IMR-90 (cell line): ENCODE measurements at regions not wholly inside any gene's neighbourhood (a gene's known extent, or its start where the extent isn't known, plus 50 kb on each side); places are given as distances from the start of the nearest gene placed in this dataset.

ENCODE experiments used
- ATAC-seq: fragments of 200-7000 bp; cut with Tn5 transposase; 2 replicates; pipeline ENCODE4 v1.9.1; 2020; ENCODE audit warnings: low read depth, mild to moderate bottlenecking, moderate library complexity
- BruUV-seq: library from RNA; stranded (reverse); fragments of 400-500 nt; replicated peaks from 2 replicates; lab custom pipeline; 2021; lab: Mats Ljungman, UMichigan
- CTCF ChIA-PET: fragments of 300-600 bp; formaldehyde crosslinking; extraction: SDS; loops from one replicate; lab custom pipeline; 2021; ENCODE audit warnings: antibody characterized with exemption; lab: Yijun Ruan, JAX
- POLR2A ChIA-PET: fragments of 300-600 bp; sonication (Branson Sonifier 250); formaldehyde crosslinking; loops from one replicate; lab custom pipeline; 2022; ENCODE audit warnings: antibody characterized with exemption; ENCODE audit not compliant: unreplicated experiment; lab: Charles Lee
- DNase-seq: peaks from one replicate; pipeline ENCODE4 v3.0.0; 2013
- H2AFZ ChIP-seq: replicated peaks from 2 replicates; pipeline ENCODE3; 2013; ENCODE audit warnings: low read length, mild to moderate bottlenecking; ENCODE audit not compliant: poor library complexity
- H2AK5ac ChIP-seq: 2 replicates; pipeline ENCODE4 v1.6.1; 2013; ENCODE audit warnings: low read depth, low read length, inconsistent platforms
- H2AK9ac ChIP-seq: replicated peaks from 2 replicates; pipeline ENCODE3; 2013; ENCODE audit warnings: mild to moderate bottlenecking, low read depth, low read length, moderate library complexity; ENCODE audit not compliant: poor library complexity
- H2BK120ac ChIP-seq: 2 replicates; pipeline ENCODE4 v1.6.1; 2013; ENCODE audit warnings: low read depth, low read length, inconsistent platforms
- H2BK15ac ChIP-seq: 3 replicates; pipeline ENCODE4 v1.6.1; 2013; ENCODE audit warnings: low read depth, low read length, inconsistent platforms
- H2BK20ac ChIP-seq: 2 replicates; pipeline ENCODE4 v1.6.1; 2013; ENCODE audit warnings: low read depth, mild to moderate bottlenecking, inconsistent platforms, low read length, moderate library complexity
- H2BK5ac ChIP-seq: 2 replicates; pipeline ENCODE4 v1.6.1; 2013; ENCODE audit warnings: mild to moderate bottlenecking, low read depth, low read length, inconsistent platforms; ENCODE audit not compliant: poor library complexity, severe bottlenecking
- H3K14ac ChIP-seq: replicated peaks from 2 replicates; pipeline ENCODE4 v1.6.1; 2013; ENCODE audit warnings: low read depth, low read length, inconsistent platforms
- H3K18ac ChIP-seq: 2 replicates; pipeline ENCODE4 v1.6.1; 2013; ENCODE audit warnings: low read depth, low read length, control low read depth
- H3K23ac ChIP-seq: 2 replicates; pipeline ENCODE4 v1.6.1; 2013; ENCODE audit warnings: low read depth, low read length, inconsistent platforms
- H3K27ac ChIP-seq: 2 replicates; pipeline ENCODE4 v1.5.1; 2013; ENCODE audit warnings: mild to moderate bottlenecking, control low read depth, low read length; ENCODE audit not compliant: insufficient read depth
- H3K27me3 ChIP-seq: 2 replicates; pipeline ENCODE4 v1.6.1; 2013; ENCODE audit warnings: low read length; ENCODE audit not compliant: control insufficient read depth, insufficient read depth
- H3K36me3 ChIP-seq: 2 replicates; pipeline ENCODE4 v1.6.1; 2013; ENCODE audit warnings: low read length, mixed read lengths; ENCODE audit not compliant: control insufficient read depth, insufficient read depth
- H3K4ac ChIP-seq: 2 replicates; pipeline ENCODE4 v1.6.1; 2013; ENCODE audit warnings: low read depth, low read length, inconsistent platforms
- H3K4me1 ChIP-seq: 2 replicates; pipeline ENCODE4 v1.6.1; 2013; ENCODE audit warnings: low read length, mixed read lengths; ENCODE audit not compliant: control insufficient read depth, insufficient read depth
- H3K4me2 ChIP-seq: 2 replicates; pipeline ENCODE4 v1.6.1; 2013; ENCODE audit warnings: low read depth, mild to moderate bottlenecking, control low read depth, low read length, moderate library complexity
- H3K4me3 ChIP-seq: 2 replicates; pipeline ENCODE4 v1.5.1; 2013; ENCODE audit warnings: low read depth, mild to moderate bottlenecking, control low read depth, low read length, moderate library complexity; ENCODE audit not compliant: insufficient read depth
- H3K56ac ChIP-seq: 2 replicates; pipeline ENCODE4 v1.6.1; 2013; ENCODE audit warnings: low read length, inconsistent platforms; ENCODE audit not compliant: insufficient read depth; ENCODE audit errors: extremely low read depth
- H3K79me1 ChIP-seq, 2 experiments: 2 replicates each; pipeline ENCODE4 v1.6.1; 2013; ENCODE audit warnings: low read length in 2 of 2, inconsistent platforms in 1 of 2, low read depth in 1 of 2
- H3K9ac ChIP-seq: 2 replicates; pipeline ENCODE4 v1.6.1; 2013; ENCODE audit warnings: low read depth, low read length, control low read depth
- H3K9me1 ChIP-seq: 2 replicates; pipeline ENCODE4 v1.6.1; 2013; ENCODE audit warnings: low read length, inconsistent platforms; ENCODE audit not compliant: insufficient read depth
- H3K9me3 ChIP-seq: 2 replicates; pipeline ENCODE4 v1.6.1; 2013; ENCODE audit warnings: low read length; ENCODE audit not compliant: control insufficient read depth, insufficient read depth
- H4K20me1 ChIP-seq: 2 replicates; pipeline ENCODE4 v1.6.1; 2013; ENCODE audit warnings: low read length, inconsistent platforms; ENCODE audit not compliant: insufficient read depth
- H4K5ac ChIP-seq: 2 replicates; pipeline ENCODE4 v1.6.1; 2013; ENCODE audit warnings: mild to moderate bottlenecking, low read depth, low read length, control low read depth
- H4K8ac ChIP-seq, 2 experiments: 2 replicates each; pipeline ENCODE4 v1.6.1; 2013; ENCODE audit warnings: low read depth in 2 of 2, low read length in 2 of 2, control low read depth in 1 of 2, inconsistent platforms in 1 of 2
- H4K91ac ChIP-seq: 2 replicates; pipeline ENCODE4 v1.6.1; 2013; ENCODE audit warnings: low read depth, low read length, inconsistent platforms; ENCODE audit not compliant: insufficient read depth
- BHLHE40 ChIP-seq: fragments of 150-350 bp; IDR thresholded peaks from 2 replicates; pipeline ENCODE4 v1.6.1; 2016; ENCODE audit warnings: mild to moderate bottlenecking, low read depth, low read length
- CEBPB ChIP-seq: IDR thresholded peaks from 2 replicates; pipeline ENCODE4 v1.6.1; 2012; ENCODE audit warnings: low read depth, low read length, improper control_type of control experiment
- CHD1 ChIP-seq: IDR thresholded peaks from 2 replicates; pipeline ENCODE4 v1.6.1; 2012; ENCODE audit warnings: low read depth, low read length, improper control_type of control experiment
- CTCF ChIP-seq: conservative IDR thresholded peaks from 2 replicates; pipeline ENCODE4 v1.5.1; 2012; ENCODE audit warnings: mild to moderate bottlenecking, low read depth, low read length, improper control_type of control experiment
- ELK1 ChIP-seq: fragments of 150-350 bp; IDR thresholded peaks from 2 replicates; pipeline ENCODE4 v1.6.1; 2016; ENCODE audit warnings: low read depth, mild to moderate bottlenecking, low read length, moderate library complexity, borderline replicate concordance
- FOS ChIP-seq: fragments of 150-350 bp; IDR thresholded peaks from 2 replicates; pipeline ENCODE4 v1.6.1; 2016; ENCODE audit warnings: low read depth, low read length
- MAFK ChIP-seq: IDR thresholded peaks from 2 replicates; pipeline ENCODE4 v1.6.1; 2012; ENCODE audit warnings: low read depth, low read length, improper control_type of control experiment
- MAZ ChIP-seq: IDR thresholded peaks from 2 replicates; pipeline ENCODE4 v1.6.1; 2012; ENCODE audit warnings: low read depth, mild to moderate bottlenecking, low read length, improper control_type of control experiment, moderate library complexity, borderline replicate concordance
- MXI1 ChIP-seq: IDR thresholded peaks from 2 replicates; pipeline ENCODE4 v1.6.1; 2012; ENCODE audit warnings: low read depth, mild to moderate bottlenecking, low read length, moderate library complexity, borderline replicate concordance
- NFE2L2 ChIP-seq: fragments of 150-350 bp; IDR thresholded peaks from 2 replicates; pipeline ENCODE4 v1.6.1; 2016; ENCODE audit warnings: low read depth, mild to moderate bottlenecking, low read length
- POLR2A ChIP-seq: IDR thresholded peaks from 2 replicates; pipeline ENCODE4 v1.6.1; 2012; ENCODE audit warnings: mild to moderate bottlenecking, low read depth, low read length
- RAD21 ChIP-seq: IDR thresholded peaks from 2 replicates; pipeline ENCODE4 v1.6.1; 2012; ENCODE audit warnings: low read length, improper control_type of control experiment
- RCOR1 ChIP-seq: IDR thresholded peaks from 2 replicates; pipeline ENCODE4 v1.6.1; 2012; ENCODE audit warnings: mild to moderate bottlenecking, low read length, improper control_type of control experiment; ENCODE audit not compliant: insufficient replicate concordance
- RFX5 ChIP-seq: IDR thresholded peaks from 2 replicates; pipeline ENCODE4 v1.8.0; 2012; ENCODE audit warnings: low read depth, mild to moderate bottlenecking, low read length, moderate library complexity
- SMC3 ChIP-seq: fragments of 150-350 bp; IDR thresholded peaks from 2 replicates; pipeline ENCODE4 v1.6.1; 2016; ENCODE audit warnings: low read depth, mild to moderate bottlenecking, antibody characterized with exemption, low read length, moderate library complexity
- USF2 ChIP-seq: fragments of 150-350 bp; IDR thresholded peaks from 2 replicates; pipeline ENCODE4 v1.6.1; 2017; ENCODE audit warnings: mild to moderate bottlenecking, antibody characterized with exemption, low read length, low read depth
- WGBS, 2 experiments: methylation state at CpG; one replicate each; pipeline versions ENCODE4 v1.1.5 to v1.1.7; 2013; ENCODE audit warnings: missing lambda C conversion rate in 2 of 2; ENCODE audit not compliant: insufficient read length in 1 of 2; ENCODE audit errors: extremely low coverage in 2 of 2; 5-methylcytosine and 5-hydroxymethylcytosine counted together
- dilution Hi-C: fragments of 300-500 bp; cut with HindIII; formaldehyde crosslinking; loops from one replicate; pipeline ENCODE4 v1.14.3; 2018; ENCODE audit warnings: low sequenced_read_pairs; ENCODE audit not compliant: unreplicated experiment
- in situ Hi-C: fragments of 300-500 bp; cut with MboI; formaldehyde crosslinking; loops from 3 replicates; pipeline ENCODE4 v1.14.3; 2019; ENCODE audit warnings: low sequenced_read_pairs, inconsistent platforms, mixed read lengths
- intact Hi-C: fragments of 100-400 bp; cut with micrococcal nuclease; formaldehyde crosslinking; loops from 2 replicates; pipeline ENCODE4 v1.10.0; 2022

- Histone ChIP-seq H3K14ac (no peak overlapping the region), H4K91ac (no peak overlapping the region), H3K4me2 (no peak overlapping the region), H3K27ac (no peak overlapping the region), H4K20me1 (no peaks in the 10 kb centered on the region), H3K9ac (no peak overlapping the region), H2BK20ac (no peak overlapping the region), H2AFZ (no peak overlapping the region), H2BK15ac (no peak overlapping the region), H2AK9ac (no peak overlapping the region), H4K8ac (no peak overlapping the region), H4K5ac (no peak overlapping the region), H3K4ac (no peak overlapping the region), H2BK5ac (no peak overlapping the region), H2BK120ac (no peak overlapping the region), H3K9me3 (peaks cover 2% of the 10 kb centered on the region; the same call in 1 of the 2 replicates), H3K18ac (no peak overlapping the region), H3K36me3 (no peaks in the 10 kb centered on the region; the same call in 1 of the 2 replicates), H3K56ac (no peak overlapping the region), H3K4me3 (no peak overlapping the region), H3K9me1 (no peaks in the 10 kb centered on the region), H3K4me1 (no peaks in the 10 kb centered on the region; the same call in 1 of the 2 replicates), H2AK5ac (no peak overlapping the region), H3K27me3 (no peaks in the 10 kb centered on the region), H3K79me1 (no peaks in the 10 kb centered on the region), H3K23ac (no peak overlapping the region)
- no CpG with 5 or more reads among the region's 2 CpGs for WGBS, 2 experiments
- TF ChIP-seq MAFK (no peak), SMC3 (no peak), CHD1 (no peak), POLR2A (no peak), CEBPB (no peak), BHLHE40 (no peak), RCOR1 (no peak), MAZ (no peak), ELK1 (no peak), MXI1 (no peak), NFE2L2 (no peak), USF2 (no peak), CTCF (no peak), RFX5 (no peak), FOS (no peak), RAD21 (no peak)
- ATAC-seq, result no peak
- ChIA-PET CTCF (no interaction called here), POLR2A (no interaction called here)
- intact Hi-C loops, result no loop called here
- in situ Hi-C loops, result no loop called here
- dilution Hi-C loops, result no loop called here
- DNase-seq, result no peak
- BruUV-seq, result no TSS peak
Measured at GRCh38 chr5:143947313-143947712, 135.4 kb downstream of the HMHB1 start.
